NCI-H510A treated with DMSO at 0.1 percent for 48 hours (cell line): ENCODE measurements at regions not wholly inside any gene's neighbourhood (a gene's known extent, or its start where the extent isn't known, plus 50 kb on each side); places are given as distances from the start of the nearest gene placed in this dataset.
"Not testable (repeated sequence)": the region's sequence is repeated elsewhere in the genome, so short reads cannot be mapped to it uniquely, and the experiment has no call there.

ENCODE experiments used
- DNase-seq: peaks from one replicate; lab custom pipeline; 2025; lab: John Stamatoyannopoulos, UW

DNA sequence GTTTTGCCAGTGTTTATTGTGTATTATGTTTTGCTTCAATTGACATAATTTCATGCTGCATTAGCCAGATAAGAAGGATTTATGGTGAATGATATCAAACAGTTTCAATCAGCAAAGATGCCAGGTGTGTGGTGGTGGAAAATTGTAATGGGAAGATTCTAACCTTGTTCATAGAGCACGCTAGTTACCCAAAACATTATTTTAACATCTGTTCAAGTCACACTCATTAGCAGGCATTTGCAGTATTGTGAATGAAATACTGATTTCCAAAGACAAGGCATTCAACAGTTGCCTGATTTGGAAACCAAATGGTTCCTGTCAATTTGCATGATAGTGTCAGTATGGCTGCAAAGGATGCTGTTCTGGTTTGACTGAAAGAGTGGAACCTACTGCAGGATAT, 129.7 kb downstream of the EPC1 start:
- no peak for DNase-seq

DNA sequence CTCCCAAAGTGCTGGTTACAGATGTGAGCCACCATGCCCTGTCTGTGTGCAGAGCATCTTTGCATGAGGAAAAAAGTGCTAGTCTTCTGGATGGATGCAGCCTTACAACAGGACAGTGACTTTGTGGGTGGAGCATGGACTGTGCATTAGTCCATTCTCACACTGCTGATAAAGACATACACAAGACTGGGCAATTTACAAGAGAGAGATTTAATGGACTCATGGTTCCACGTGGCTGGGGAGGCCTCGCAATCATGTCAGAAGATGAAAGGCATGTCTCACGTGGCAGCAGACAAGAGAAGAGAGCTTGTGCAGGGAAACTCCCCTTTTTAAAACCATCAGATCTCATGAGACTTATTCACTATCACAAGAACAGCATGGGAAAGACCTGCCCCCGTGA, 133.1 kb downstream of the EPC1 start:
- not testable (repeated sequence) for DNase-seq

GRCh38 chr10:32211046-32211363, 136.0 kb downstream of the EPC1 start:
- no peak for DNase-seq

GRCh38 chr10:32210306-32211045, 136.5 kb downstream of the EPC1 start:
- peak; percentile 30 for DNase-seq

DNA sequence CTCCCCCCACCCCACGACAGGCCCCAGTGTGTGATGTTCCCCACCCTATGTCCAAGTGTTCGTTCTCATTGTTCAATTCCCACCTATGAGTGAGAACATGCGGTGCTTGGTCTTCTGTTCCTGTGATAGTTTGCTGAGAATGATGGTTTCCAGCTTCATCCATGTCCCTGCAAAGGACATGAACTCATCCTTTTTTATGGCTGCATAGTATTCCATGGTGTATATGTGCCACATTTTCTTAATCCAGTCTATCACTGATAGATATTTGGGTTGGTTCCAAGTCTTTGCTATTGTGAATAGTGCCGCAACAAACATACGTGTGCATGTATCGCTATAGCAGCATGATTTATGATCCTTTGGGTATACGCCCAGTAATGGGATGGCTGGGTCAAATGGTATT, 139.0 kb downstream of the EPC1 start:
- DNase-seq, result not testable (repeated sequence)

DNA sequence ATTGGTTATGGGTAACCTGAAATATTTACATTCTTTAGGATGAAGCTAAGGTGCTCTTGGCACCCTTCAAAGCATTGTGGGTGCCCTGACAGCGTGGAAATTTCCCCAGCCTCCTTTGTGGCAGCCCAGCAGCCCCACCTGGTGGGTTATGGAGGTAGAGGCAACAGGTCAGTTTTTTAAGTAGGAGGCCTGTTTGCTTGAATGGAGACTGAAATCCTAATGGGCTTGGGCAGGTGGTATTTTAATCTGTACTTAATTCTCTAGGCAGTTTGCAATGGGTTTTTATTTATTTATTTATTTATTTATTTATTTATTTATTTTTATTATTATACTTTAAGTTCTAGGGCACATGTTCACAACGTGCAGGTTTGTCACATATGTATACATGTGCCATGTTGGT, 139.4 kb downstream of the EPC1 start:
- DNase-seq, result peak; percentile 22

GRCh38 chr10:32205670-32206069, 141.3 kb downstream of the EPC1 start:
- no peak for DNase-seq

DNA sequence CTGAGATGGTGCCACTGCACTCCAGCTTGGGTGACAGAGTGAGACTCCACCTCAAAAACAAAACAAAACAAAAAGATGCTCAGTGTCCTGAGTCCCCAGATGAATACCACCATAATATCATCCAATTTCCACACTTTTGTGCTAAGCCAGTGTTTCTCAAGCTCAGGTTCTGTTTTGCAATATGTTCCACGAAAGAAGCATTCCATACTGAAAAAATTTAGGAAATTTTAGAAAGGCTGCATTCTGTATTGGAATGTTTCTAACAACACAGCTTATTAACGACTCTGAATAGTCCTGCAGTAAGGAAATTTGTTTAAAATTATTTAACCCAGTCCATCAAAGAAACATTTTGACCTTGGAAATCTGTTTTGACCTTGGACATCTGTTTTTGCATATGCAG, 142.4 kb downstream of the EPC1 start:
- no peak for DNase-seq

DNA sequence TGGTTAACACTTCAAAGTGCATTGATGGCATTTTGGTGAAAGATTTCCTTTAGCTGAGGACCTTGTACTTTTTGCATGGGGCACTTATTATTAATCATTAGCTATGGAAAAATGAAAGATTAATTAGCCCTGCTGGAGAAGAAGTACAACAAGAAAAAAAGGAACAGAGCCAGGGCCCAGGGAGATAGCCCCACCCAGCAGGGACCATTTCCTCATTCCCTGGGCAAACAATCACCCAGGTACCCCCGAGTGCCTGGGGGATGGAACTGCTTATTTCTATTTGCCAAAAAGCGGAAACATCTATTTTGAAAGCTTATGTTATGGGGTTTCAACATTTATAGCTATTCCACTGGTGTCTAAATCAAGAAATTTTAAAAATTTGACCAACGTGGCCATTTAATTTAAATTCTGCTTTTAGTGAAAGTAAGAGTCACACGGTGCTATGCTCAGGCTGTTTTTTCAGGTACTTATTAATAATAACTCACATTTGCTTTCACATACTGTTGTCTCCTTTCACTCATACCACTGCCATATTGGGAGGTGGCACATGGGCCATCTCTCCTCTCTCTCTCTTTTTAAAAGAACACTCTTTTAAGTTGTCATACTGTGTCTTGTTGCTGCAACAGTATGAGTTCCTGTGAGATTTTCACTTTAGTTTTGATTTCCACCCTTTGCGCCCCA, 143.6 kb upstream of the KIF5B start:
- DNase-seq, result no peak

GRCh38 chr10:32197423-32197822, 141.2 kb upstream of the KIF5B start:
- no peak for DNase-seq

GRCh38 chr10:32190890-32191491, 134.8 kb upstream of the KIF5B start:
- DNase-seq, result no peak

DNA sequence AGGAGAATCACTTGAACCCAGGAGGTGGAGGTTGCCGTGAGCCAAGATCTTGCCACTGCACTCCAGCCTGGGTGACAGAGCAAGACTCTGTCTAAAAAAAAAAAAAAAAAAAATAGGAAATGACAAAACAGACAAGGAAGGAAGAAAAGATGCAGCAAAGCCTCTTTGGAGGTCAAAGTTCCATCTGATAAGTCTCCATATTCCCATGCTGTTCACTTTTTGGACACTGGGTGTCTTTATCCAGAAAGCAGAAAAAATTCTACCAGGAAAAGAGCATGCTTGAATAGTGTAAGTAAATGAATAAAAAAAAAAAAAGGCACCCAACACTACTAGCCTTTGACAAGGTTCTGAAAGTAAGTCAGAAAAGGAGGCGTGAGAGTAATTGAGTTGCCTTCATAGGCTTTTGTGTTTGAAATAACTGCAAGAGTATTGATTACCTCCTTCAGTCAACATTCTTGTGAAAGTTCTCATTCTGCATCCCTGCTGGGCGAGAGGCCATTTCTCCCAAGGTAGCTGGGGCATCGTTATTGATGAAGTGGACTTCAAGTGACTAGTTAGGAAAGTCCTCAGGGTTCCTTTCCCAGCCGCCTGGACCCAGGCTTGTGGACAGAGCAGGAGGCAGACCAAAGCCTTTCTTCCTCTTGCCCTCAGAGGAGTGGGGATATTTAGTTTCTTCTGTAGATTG, 133.3 kb upstream of the KIF5B start:
- no peak for DNase-seq

DNA sequence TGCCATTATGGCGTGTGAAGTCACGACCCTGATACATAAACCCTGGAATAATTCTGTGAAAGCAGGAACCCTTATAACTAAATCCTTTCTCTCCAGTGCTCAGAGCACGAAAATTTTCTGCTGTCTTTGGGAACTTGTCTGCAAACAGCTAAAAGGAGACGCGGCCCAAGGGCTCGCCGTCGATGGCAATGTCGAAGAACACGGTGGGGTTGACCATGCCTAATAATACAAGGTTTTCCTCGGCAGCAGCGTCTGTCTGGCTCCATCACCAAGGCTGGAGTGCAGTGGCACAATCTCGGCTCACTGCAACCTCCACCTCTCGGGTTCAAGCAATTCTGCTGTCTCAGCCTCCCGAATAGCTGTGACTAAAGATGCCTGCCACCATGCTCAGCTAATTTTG, 132.4 kb upstream of the KIF5B start:
- DNase-seq, result not testable (repeated sequence)

GRCh38 chr10:32187686-32188085, 131.5 kb upstream of the KIF5B start:
- no peak for DNase-seq

GRCh38 chr10:32183652-32184051, 127.4 kb upstream of the KIF5B start:
- not testable (repeated sequence) for DNase-seq

DNA sequence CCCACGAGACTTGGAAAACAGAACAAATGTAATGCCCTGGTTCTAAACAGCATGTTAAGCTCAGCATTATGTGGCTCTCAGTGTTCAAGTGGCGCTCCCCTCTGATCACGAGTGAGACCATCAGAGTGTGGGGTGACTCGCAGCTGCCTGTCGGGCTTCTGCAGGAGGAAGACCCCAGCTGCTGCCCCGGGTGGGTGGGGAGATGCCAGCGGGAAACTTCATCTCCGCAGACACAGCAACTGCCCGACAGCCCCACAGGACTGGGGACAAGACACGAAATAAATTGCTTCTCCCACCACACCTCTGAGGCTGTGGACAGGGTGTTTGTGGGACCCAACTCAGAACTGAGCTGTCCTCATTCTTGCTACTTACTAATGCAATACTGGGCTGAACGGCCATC, 126.3 kb upstream of the KIF5B start:
- no peak for DNase-seq

- no peak for DNase-seq
These were observed 124.4 kb upstream of the KIF5B start for GRCh38 chr10:32180390-32181280.

GRCh38 chr10:32179836-32180235, 123.6 kb upstream of the KIF5B start:
- no peak for DNase-seq

- not testable (repeated sequence) for DNase-seq
These were observed 121.4 kb upstream of the KIF5B start for GRCh38 chr10:32177594-32177993.

DNA sequence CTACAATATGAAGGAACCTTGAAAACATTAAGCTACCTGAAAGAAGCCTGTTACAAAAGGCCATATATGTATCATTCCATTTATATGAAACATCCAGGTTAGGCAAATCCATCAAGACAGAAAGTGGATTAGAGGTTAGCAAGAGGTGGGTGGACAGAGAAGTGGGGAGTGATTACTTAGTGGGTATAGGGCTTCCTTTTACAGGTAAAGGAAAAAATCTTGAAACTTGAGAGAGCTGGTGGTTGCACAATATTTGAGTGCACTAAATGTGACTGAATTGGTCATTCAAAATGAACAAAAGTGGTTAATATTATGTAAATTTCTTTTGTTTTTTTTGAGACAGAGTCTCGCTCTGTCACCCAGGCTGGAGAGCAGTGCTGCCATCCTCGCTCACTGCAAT, 119.4 kb upstream of the KIF5B start:
- DNase-seq, result no peak

GRCh38 chr10:32174349-32174893, 118.2 kb upstream of the KIF5B start:
- no peak for DNase-seq

GRCh38 chr10:32171204-32171603, 115.0 kb upstream of the KIF5B start:
- peak; percentile 86 for DNase-seq
